HEK293 (cell line): ENCODE measurements at regions not wholly inside any gene's neighbourhood (a gene's known extent, or its start where the extent isn't known, plus 50 kb on each side); places are given as distances from the start of the nearest gene placed in this dataset.

Experiments
- CTCF ChIA-PET: fragments of 350-600 bp; formaldehyde crosslinking; extraction: SDS; loops from one replicate; lab custom pipeline; 2021; ENCODE audit warnings: antibody characterized with exemption; lab: Yijun Ruan, JAX
- POLR2A ChIA-PET: fragments of 300-600 bp; formaldehyde crosslinking; extraction: SDS; loops from one replicate; lab custom pipeline; 2020; ENCODE audit warnings: antibody characterized with exemption, inconsistent platforms; lab: Yijun Ruan, JAX
- H3K27ac ChIP-seq: fragments of 200-500 bp; sonication (Bioruptor generic); 2 replicates; pipeline ENCODE4 v1.5.1; 2014; ENCODE audit warnings: low read depth, low read length, control low read depth, inconsistent platforms; ENCODE audit errors: extremely low read depth
- H3K36me3 ChIP-seq, 2 experiments: fragments of 200-500 bp in 1 of 2; sonication (Bioruptor generic) in 1 of 2; 1 replicate in 1 of 2; 2 replicates in 1 of 2; pipeline ENCODE4 v1.5.1; 2014 to 2017; ENCODE audit warnings: inconsistent platforms in 2 of 2, low read length in 2 of 2; ENCODE audit not compliant: control insufficient read depth in 2 of 2, insufficient read depth in 1 of 2
- H3K4me1 ChIP-seq: fragments of 200-500 bp; sonication (Bioruptor generic); 2 replicates; pipeline ENCODE4 v1.5.1; 2014; ENCODE audit warnings: mild to moderate bottlenecking, low read length, inconsistent platforms; ENCODE audit not compliant: control insufficient read depth, insufficient read depth
- H3K4me3 ChIP-seq: 2 replicates; pipeline ENCODE4 v1.5.1; 2011; ENCODE audit warnings: low read depth, mild to moderate bottlenecking, control low read depth, low read length, moderate library complexity
- H3K9me3 ChIP-seq: fragments of 200-500 bp; sonication (Bioruptor generic); 2 replicates; pipeline ENCODE4 v1.5.1; 2014; ENCODE audit warnings: low read depth, low read length, inconsistent platforms; ENCODE audit not compliant: control insufficient read depth, insufficient read depth
- EGR2 ChIP-seq: fragments of 450-650 bp; formaldehyde crosslinking; IDR thresholded peaks from 2 replicates; pipeline ENCODE4 v1.5.1; 2016; ENCODE audit warnings: low read depth, missing biosample characterization, missing genetic modification characterization
- GLI4 ChIP-seq: fragments of 450-650 bp; formaldehyde crosslinking; IDR thresholded peaks from 2 replicates; pipeline ENCODE4 v1.5.1; 2016; ENCODE audit warnings: missing biosample characterization, missing genetic modification characterization
- INSM2 ChIP-seq: fragments of 450-650 bp; formaldehyde crosslinking; IDR thresholded peaks from 2 replicates; pipeline ENCODE4 v1.5.1; 2016; ENCODE audit warnings: missing biosample characterization, missing genetic modification characterization
- OVOL3 ChIP-seq: fragments of 450-650 bp; formaldehyde crosslinking; IDR thresholded peaks from 2 replicates; pipeline ENCODE4 v1.5.1; 2016; ENCODE audit warnings: missing biosample characterization, missing genetic modification characterization
- SCRT2 ChIP-seq: fragments of 450-650 bp; formaldehyde crosslinking; IDR thresholded peaks from 2 replicates; pipeline ENCODE4 v1.5.1; 2016; ENCODE audit warnings: missing biosample characterization, missing genetic modification characterization
- ZNF133 ChIP-seq: fragments of 450-650 bp; formaldehyde crosslinking; IDR thresholded peaks from 2 replicates; pipeline ENCODE4 v1.5.1; 2016; ENCODE audit warnings: missing biosample characterization, missing genetic modification characterization
- ZNF223 ChIP-seq: fragments of 450-650 bp; formaldehyde crosslinking; IDR thresholded peaks from 2 replicates; pipeline ENCODE4 v1.5.1; 2016; ENCODE audit warnings: missing biosample characterization, missing genetic modification characterization
- ZNF24 ChIP-seq: fragments of 450-650 bp; formaldehyde crosslinking; IDR thresholded peaks from 2 replicates; pipeline ENCODE4 v1.5.1; 2016; ENCODE audit warnings: missing biosample characterization, missing genetic modification characterization
- ZNF280D ChIP-seq: fragments of 450-650 bp; formaldehyde crosslinking; IDR thresholded peaks from 2 replicates; pipeline ENCODE4 v1.5.1; 2016; ENCODE audit warnings: missing biosample characterization, missing genetic modification characterization
- ZNF530 ChIP-seq: fragments of 450-650 bp; formaldehyde crosslinking; IDR thresholded peaks from 2 replicates; pipeline ENCODE4 v1.5.1; 2016; ENCODE audit warnings: low read depth, missing biosample characterization, missing genetic modification characterization
- ZNF677 ChIP-seq: fragments of 450-650 bp; IDR thresholded peaks from 2 replicates; pipeline ENCODE4 v1.5.0; 2018; ENCODE audit warnings: missing biosample characterization, mild to moderate bottlenecking, missing genetic modification characterization, moderate library complexity
- ZNF785 ChIP-seq: fragments of 450-650 bp; formaldehyde crosslinking; IDR thresholded peaks from 2 replicates; pipeline ENCODE4 v1.5.1; 2016; ENCODE audit warnings: missing biosample characterization, missing genetic modification characterization
- ZSCAN5A ChIP-seq: fragments of 450-650 bp; formaldehyde crosslinking; IDR thresholded peaks from 2 replicates; pipeline ENCODE4 v1.5.1; 2016; ENCODE audit warnings: missing biosample characterization, missing genetic modification characterization
- TF ChIP-seq, protein P1 (sequence below): fragments of 450-650 bp; formaldehyde crosslinking; IDR thresholded peaks from 2 replicates; pipeline ENCODE4 v1.5.1; 2016; ENCODE audit warnings: missing biosample characterization, missing genetic modification characterization
- TF ChIP-seq, protein P2 (sequence below): fragments of 450-650 bp; formaldehyde crosslinking; IDR thresholded peaks from 2 replicates; pipeline ENCODE4 v1.5.1; 2016; ENCODE audit warnings: missing biosample characterization, missing genetic modification characterization
- TF ChIP-seq, protein P3 (sequence below): fragments of 450-650 bp; formaldehyde crosslinking; optimal IDR thresholded peaks from 2 replicates; pipeline ENCODE3; 2016; ENCODE audit warnings: missing biosample characterization, mild to moderate bottlenecking, missing genetic modification characterization
- TF ChIP-seq, protein P4 (sequence below): fragments of 450-650 bp; formaldehyde crosslinking; IDR thresholded peaks from 2 replicates; pipeline ENCODE4 v1.5.1; 2016; ENCODE audit warnings: missing biosample characterization, missing genetic modification characterization

DNA sequence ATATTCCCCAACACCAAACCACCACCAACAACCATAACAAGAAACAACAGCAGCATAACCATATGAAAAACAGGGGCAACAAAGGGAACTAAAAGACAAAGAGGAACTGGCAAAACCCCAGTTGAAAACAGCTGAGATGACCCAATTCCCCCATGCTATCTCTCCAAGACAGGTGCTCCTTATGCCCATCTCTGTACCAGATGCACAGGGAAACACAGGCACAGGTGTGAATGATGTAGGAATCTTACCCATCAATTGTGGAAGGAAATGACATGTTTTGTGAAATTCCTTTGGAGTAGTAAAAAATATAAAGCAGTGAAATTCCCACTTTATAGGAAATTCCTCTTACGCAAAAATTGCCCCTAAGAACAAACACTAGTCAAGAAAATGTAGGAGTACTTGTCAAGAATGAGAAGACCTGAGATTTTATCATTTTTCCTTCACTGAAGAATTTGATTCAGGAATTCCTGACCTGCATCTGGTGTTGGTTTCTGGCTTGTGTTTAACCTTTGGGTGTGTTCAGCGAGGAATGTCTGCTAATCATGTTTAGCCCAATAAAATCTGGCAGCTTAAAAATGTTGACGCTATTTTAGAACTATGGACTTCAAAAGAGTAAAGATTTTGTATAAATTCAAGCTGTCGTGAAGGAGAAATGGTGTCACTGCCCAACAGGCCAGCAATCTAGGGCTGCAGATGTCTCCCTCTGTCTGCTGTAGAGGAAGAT lies 67.7 kb upstream of the ARHGAP28 start (continued):
- TF ChIP-seq, protein P1, sequence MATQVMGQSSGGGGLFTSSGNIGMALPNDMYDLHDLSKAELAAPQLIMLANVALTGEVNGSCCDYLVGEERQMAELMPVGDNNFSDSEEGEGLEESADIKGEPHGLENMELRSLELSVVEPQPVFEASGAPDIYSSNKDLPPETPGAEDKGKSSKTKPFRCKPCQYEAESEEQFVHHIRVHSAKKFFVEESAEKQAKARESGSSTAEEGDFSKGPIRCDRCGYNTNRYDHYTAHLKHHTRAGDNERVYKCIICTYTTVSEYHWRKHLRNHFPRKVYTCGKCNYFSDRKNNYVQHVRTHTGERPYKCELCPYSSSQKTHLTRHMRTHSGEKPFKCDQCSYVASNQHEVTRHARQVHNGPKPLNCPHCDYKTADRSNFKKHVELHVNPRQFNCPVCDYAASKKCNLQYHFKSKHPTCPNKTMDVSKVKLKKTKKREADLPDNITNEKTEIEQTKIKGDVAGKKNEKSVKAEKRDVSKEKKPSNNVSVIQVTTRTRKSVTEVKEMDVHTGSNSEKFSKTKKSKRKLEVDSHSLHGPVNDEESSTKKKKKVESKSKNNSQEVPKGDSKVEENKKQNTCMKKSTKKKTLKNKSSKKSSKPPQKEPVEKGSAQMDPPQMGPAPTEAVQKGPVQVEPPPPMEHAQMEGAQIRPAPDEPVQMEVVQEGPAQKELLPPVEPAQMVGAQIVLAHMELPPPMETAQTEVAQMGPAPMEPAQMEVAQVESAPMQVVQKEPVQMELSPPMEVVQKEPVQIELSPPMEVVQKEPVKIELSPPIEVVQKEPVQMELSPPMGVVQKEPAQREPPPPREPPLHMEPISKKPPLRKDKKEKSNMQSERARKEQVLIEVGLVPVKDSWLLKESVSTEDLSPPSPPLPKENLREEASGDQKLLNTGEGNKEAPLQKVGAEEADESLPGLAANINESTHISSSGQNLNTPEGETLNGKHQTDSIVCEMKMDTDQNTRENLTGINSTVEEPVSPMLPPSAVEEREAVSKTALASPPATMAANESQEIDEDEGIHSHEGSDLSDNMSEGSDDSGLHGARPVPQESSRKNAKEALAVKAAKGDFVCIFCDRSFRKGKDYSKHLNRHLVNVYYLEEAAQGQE: no peak
- TF ChIP-seq INSM2 (no peak), ZNF530 (tag by site-specific recombination) (no peak), ZNF223 (tag by site-specific recombination) (no peak), SCRT2 (tag by site-specific recombination) (no peak), ZNF24 (tag by site-specific recombination) (no peak), ZNF677 (tag by site-specific recombination) (no peak)
- TF ChIP-seq, protein P2, sequence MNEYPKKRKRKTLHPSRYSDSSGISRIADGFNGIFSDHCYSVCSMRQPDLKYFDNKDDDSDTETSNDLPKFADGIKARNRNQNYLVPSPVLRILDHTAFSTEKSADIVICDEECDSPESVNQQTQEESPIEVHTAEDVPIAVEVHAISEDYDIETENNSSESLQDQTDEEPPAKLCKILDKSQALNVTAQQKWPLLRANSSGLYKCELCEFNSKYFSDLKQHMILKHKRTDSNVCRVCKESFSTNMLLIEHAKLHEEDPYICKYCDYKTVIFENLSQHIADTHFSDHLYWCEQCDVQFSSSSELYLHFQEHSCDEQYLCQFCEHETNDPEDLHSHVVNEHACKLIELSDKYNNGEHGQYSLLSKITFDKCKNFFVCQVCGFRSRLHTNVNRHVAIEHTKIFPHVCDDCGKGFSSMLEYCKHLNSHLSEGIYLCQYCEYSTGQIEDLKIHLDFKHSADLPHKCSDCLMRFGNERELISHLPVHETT (tag by site-specific recombination): no peak
- TF ChIP-seq, all 188 proteins: peak for 0

DNA sequence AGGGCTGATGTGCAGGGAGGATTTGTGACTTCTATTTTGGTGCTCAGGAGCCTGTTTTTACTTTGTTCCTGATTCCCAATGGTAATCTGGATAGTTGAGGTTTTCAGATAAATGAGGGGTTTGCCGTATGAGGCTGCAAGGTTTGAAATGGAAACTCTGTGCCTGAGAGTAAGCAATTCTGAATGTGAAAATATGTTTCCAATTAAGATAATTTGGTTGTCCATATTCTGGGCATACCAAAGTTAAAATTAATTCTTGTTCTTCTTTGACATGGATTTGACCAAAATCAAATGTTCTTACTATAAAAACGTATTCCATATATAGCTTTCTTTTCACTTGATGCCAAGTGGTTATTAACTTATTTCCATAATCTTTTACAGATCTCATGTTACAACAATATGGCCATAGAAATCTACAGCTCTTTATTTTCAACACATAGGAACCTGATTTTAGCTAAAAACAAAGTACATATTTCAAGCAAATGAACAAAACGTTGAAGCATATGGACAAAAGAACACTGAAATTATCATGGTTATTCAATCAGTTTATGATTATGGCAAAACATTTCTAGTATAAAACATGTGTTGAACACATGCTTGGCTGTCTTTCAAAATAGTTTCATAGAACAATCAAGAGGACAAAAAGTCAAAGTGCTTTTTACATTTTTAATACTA lies 63.4 kb upstream of the ARHGAP28 start:
- no peaks in the 10 kb centered on the region for H3K36me3 ChIP-seq
- ChIA-PET CTCF (no interaction called here), POLR2A (no interaction called here)
- no peaks in the 10 kb centered on the region for H3K9me3 ChIP-seq
- no peak overlapping the region for H3K4me3 ChIP-seq
- no peak for TF ChIP-seq OVOL3
- no peaks in the 10 kb centered on the region for H3K4me1 ChIP-seq
- no peak overlapping the region for H3K27ac ChIP-seq

GRCh38 chr18:6668836-6669235 lies 60.7 kb upstream of the ARHGAP28 start:
- Histone ChIP-seq H3K36me3 (no peaks in the 10 kb centered on the region), H3K4me3 (no peak overlapping the region), H3K9me3 (no peaks in the 10 kb centered on the region), H3K27ac (no peak overlapping the region), H3K4me1 (no peaks in the 10 kb centered on the region)
- TF ChIP-seq EGR2: no peak
- TF ChIP-seq ZNF280D (tag by site-specific recombination): no peak
- no peak for TF ChIP-seq ZNF133
- no peak for TF ChIP-seq ZSCAN5A
- TF ChIP-seq, protein P3, sequence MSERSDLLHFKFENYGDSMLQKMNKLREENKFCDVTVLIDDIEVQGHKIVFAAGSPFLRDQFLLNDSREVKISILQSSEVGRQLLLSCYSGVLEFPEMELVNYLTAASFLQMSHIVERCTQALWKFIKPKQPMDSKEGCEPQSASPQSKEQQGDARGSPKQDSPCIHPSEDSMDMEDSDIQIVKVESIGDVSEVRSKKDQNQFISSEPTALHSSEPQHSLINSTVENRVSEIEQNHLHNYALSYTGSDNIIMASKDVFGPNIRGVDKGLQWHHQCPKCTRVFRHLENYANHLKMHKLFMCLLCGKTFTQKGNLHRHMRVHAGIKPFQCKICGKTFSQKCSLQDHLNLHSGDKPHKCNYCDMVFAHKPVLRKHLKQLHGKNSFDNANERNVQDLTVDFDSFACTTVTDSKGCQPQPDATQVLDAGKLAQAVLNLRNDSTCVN (tag by site-specific recombination): no peak
- no peak for TF ChIP-seq ZNF785
- no peak for TF ChIP-seq GLI4 (tag by site-specific recombination)
- TF ChIP-seq, protein P4, sequence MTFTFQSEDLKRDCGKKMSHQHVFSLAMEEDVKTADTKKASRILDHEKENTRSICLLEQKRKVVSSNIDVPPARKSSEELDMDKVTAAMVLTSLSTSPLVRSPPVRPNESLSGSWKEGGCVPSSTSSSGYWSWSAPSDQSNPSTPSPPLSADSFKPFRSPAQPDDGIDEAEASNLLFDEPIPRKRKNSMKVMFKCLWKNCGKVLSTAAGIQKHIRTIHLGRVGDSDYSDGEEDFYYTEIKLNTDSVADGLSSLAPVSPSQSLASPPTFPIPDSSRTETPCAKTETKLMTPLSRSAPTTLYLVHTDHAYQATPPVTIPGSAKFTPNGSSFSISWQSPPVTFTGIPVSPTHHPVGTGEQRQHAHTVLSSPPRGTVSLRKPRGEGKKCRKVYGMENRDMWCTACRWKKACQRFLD (tag by site-specific recombination): no peak
- ChIA-PET CTCF (interaction anchor here (0.6 to 1.3 kb wide), 3 partner anchors 8 to 152 kb away, joined by 3 to 4 read pairs (median 3); no protein-coding TSS in a partner anchor), POLR2A (no interaction called here)
